ENCODE measurements at regions not wholly inside any gene's neighbourhood (a gene's known extent, or its start where the extent isn't known, plus 50 kb on each side); places are given as distances from the start of the nearest gene placed in this dataset.

DNA sequence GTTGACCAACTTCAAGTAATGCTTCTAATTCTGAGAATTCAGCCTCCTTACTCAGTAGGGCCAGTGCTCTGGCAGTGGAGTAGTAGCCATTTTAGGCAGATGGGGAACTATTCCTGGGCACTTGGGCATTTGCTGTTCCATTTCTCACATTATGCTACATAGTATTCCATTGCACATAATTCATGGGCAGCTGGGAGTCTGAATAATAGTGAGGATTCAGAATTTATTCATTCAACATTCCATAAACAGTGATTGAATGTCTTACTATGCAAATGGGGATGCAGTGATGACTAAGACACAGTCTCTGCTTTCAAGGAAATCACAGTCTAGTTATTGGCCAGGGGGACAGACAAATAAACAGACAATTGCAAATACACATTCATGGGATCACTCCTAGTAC, 301.0 kb upstream of the KCNN2 start:
- TF ChIP-seq, protein P1, sequence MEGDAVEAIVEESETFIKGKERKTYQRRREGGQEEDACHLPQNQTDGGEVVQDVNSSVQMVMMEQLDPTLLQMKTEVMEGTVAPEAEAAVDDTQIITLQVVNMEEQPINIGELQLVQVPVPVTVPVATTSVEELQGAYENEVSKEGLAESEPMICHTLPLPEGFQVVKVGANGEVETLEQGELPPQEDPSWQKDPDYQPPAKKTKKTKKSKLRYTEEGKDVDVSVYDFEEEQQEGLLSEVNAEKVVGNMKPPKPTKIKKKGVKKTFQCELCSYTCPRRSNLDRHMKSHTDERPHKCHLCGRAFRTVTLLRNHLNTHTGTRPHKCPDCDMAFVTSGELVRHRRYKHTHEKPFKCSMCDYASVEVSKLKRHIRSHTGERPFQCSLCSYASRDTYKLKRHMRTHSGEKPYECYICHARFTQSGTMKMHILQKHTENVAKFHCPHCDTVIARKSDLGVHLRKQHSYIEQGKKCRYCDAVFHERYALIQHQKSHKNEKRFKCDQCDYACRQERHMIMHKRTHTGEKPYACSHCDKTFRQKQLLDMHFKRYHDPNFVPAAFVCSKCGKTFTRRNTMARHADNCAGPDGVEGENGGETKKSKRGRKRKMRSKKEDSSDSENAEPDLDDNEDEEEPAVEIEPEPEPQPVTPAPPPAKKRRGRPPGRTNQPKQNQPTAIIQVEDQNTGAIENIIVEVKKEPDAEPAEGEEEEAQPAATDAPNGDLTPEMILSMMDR (IDR thresholded peaks at IDR 0.05), result no peak
- TF ChIP-seq POLR2A (IDR thresholded peaks at IDR 0.05), result no peak

Measured in right lobe of liver (tissue), 4 donors.